CD4-positive, alpha-beta T cell treated with Interleukin-21 for 1 hour (primary cell): ENCODE measurements at regions not wholly inside any gene's neighbourhood (a gene's known extent, or its start where the extent isn't known, plus 50 kb on each side); places are given as distances from the start of the nearest gene placed in this dataset.
"Not testable (repeated sequence)": the region's sequence is repeated elsewhere in the genome, so short reads cannot be mapped to it uniquely, and the experiment has no call there.

ENCODE experiments used
- DNase-seq: peaks from one replicate; pipeline ENCODE4 v3.0.0-alpha.2; 2020

DNA sequence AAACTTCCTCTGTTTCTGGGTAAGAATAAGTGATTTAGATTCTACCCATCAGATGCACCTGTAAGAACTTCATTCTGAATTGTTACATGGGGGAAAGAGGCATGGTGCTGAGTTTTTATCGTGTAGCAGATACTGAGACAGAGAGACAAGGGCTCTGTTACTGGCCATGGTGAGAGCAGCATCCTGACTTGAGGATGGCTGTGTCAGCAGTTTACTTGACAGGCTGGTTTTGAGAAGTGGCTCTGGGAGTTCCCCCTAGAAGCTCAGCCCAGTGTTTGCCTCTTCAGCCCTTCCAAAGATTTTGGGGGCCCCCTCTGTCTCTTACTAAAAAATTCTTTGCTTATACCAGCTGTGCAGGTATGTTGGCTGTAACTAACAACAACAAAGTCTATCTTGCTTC lies 510.5 kb downstream of the LRRC70 start:
- no peak for DNase-seq

DNA sequence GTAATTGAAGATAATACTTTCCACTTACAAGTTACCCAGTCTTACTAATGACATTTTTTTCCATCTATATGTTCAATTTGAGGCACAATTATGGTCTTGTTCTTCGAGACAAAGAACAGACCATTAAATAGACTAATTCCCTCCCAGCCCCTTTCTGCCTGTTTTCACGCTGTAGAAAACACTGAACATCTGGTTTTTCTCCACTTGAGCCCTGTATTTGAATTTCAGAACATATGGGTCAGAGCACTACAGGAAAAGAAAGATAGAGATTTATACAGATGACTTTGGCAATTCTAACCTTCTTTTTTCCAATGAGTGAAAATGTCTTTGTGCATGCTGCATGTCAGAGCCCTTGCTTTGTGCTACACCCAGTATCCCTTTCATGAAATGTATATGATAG lies 506.9 kb downstream of the LRRC70 start:
- no peak for DNase-seq

DNA sequence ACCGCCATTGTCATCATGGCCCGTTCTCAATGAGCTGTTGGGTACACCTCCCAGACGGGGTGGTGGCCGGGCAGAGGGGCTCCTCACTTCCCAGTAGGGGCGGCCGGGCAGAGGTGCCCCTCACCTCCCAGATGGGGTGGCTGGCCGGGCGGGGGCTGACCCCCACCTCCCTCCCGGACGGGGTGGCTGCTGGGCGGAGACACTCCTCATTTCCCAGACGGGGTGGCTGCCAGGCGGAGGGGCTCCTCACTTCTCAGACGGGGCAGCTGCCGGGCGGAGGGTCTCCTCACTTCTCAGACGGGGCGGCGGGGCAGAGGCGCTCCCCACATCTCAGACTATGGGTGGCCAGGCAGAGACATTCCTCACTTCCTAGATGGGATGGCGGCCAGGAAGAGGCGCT lies 505.1 kb downstream of the LRRC70 start:
- DNase-seq: not testable (repeated sequence)

DNA sequence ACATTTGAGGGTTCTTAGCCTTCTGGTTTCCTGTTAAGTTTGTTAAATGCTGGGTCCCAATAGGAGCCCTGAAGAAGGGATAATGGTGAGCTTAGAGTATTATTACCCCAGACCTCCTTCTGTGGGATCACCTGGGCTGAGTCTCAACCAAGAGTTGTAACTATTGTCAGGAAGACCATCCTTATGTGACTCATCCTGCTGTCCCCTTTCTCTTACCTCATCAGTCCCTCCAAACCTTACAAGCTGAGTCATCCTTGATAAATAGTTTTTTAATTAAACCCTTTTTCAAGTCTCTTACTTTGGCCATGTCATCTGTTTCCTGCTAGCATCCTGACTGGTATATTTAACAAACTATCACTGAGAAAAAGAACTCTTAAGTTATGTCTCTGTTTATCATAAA lies 502.8 kb downstream of the LRRC70 start:
- no peak for DNase-seq

DNA sequence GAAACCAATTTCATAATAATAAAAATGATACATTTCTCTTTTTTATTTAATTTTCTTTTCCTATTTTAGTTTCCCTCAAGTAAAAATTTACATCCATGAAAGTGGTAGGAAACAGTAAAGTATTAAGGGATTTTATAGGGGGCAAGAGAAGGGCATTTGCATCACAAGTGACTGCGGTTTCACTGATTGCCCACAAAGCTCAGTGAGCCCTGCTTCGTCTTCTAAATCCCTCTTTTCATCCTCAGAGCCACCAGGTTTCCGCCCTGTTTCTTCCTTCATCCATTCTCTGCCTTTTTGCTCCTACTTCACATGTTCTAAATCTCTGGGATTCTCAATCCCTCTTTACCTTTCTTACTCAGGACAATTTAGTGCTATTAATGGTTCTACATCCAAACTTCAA lies 491.4 kb downstream of the LRRC70 start:
- no peak for DNase-seq

DNA sequence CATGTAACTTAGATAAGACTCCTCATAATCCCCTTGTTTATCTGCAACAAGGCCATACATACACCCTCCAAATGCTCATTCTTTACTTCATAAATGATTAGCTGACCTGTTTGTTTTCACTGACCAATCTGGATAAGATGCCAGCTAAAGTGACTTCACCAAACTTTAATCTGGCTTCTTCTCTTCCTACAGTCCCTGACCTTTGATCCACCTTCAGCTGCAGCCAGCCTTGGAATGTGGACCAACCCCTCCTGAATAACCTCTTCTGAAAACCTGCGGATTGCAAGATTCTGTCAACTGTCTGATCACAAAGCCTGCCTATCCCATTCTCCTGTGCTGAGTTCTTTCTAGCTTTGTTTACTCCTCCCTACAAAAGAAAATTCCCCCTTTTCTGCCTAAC lies 476.8 kb downstream of the LRRC70 start:
- no peak for DNase-seq

DNA sequence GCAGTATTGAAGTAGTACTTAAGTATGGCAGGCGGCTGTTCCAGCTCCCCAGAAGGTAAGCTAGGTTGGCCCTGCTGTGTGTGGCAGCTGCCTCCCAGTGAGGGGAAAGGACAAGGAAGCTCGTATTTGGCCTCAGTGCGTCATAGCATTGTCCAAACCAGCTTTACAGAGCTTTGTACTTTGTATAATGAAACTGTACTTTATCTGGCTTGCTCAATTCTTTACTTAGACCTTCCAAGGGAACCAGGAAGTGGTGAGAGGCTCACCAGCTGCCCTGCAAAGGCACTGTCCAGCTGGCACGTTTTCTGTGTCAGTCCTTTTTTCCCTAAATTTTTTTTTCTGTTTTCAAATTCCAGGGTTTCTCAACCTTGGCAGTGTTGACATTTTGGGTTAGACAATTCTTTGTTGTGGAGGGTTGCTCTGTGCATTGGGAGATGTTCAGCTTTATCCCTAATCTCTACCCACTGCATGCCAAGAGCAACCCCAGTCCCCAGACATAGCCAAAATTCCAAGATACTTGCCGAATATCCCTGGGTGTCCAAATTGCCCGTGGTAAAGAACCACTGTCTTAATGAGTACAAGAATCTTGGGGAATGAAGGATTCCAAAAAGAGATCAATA lies 474.5 kb downstream of the LRRC70 start:
- no peak for DNase-seq

DNA sequence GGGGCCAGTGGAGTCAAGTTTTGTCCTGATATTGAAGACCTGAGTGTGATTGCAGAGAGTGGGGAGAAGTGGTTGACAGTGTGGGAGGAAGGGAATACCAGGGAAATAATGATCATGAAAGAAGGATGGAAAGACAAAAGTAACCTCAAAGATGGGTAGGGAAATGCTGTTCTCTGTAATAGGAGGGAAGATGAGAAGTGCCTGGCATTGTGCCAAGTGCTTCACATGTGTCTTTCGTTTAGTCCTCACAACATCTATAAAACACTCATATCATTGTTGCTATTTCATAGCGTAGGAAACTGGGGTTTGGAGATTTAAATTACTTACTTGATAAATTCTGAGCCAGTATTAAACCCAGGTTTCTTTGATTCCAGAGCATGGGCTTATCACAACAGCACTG lies 472.3 kb downstream of the LRRC70 start:
- DNase-seq: no peak

DNA sequence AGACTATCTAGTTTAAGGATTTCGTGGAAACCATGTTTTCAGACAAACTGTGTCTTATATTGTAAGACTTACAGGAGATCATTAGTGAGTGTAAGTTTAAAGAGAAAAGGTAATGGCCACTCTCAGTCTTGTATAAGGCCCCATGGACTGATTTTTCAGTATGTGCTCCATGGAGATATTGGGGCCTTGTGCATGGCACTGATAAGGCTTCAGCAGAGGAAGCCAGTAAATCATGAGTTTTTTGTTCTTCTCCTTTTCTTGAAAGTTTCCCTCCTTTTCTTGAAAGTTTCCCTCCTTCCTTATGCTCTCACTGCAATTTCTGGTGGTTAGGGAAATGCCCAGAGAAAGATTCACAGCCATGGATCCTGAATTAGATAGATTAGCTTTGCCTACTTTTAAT lies 471.3 kb downstream of the LRRC70 start:
- DNase-seq: no peak

DNA sequence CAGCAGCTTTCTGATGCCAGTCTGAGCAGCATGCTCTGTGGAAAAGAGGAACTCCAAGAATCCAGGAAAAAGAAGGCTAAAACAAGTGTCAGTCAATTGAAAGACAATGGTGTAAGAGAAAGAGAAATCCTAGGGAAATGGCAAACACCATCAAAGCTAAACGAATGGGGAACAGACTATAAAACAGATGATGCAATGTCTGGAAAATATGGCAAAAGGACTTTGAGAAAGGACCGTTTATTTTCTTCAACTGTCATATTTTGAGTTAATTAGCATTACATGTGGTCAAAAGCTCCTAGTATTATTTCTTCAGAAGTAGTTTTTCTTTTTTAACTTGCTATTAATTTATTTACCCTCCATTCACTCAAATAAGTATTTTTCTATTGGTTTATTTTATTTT lies 465.2 kb downstream of the LRRC70 start:
- DNase-seq: no peak

DNA sequence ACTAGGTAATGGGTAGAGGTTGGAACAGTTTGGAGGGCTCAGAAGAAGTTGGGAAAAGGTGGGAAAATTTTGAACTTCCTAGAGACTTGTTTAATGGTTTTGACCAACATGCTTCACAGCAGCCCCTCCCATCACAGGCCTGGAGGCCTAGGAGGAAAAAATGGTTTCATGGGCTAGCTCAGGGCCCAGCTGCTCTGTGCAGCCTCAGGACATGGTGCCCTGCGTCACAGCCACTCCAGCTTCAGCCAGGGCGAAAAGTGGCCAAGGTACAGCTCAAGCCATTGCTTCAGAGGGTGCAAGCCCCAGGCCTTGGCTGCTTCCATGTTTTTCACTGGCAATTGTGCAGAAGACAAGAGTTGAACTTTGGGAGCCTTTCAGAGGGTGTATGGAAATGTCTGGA lies 453.7 kb downstream of the LRRC70 start:
- DNase-seq: no peak

DNA sequence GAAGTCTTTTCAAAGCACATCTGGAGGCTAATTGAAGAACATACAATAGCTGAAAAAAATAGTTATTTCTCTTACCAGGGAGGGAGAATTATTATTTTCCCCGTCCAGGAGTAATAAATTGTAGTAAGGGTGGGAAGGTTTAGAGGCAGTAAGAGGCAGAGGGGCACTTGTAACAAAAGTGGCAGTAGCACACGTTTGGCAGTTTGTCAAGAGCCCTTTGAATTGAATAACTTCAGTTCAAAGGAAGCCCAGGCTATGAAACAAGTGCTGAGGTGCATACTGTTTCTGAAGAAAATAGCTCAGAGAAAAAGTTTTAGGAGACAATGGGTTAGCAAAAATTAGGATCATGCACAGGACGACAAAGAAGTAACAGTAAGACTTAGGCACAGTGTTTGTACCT lies 451.3 kb downstream of the LRRC70 start:
- DNase-seq: no peak

DNA sequence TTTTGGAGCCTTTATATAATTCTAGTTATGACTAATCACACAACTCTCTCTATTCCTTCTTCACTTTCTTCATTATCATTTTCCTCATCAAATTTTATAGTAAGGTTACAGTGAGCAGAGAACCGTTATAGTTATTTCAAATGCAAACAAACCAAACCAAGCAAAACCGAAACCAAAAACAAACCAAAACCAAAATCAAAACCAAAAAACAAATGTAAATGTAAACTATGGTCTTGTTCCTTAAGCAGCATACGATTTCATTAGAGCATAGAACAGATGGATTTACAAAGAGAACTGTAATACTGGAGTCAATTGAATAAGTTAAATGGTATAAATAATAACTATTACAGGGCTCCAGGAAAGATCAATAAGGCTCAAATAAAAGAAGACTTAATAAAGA lies 447.1 kb downstream of the LRRC70 start:
- no peak for DNase-seq

DNA sequence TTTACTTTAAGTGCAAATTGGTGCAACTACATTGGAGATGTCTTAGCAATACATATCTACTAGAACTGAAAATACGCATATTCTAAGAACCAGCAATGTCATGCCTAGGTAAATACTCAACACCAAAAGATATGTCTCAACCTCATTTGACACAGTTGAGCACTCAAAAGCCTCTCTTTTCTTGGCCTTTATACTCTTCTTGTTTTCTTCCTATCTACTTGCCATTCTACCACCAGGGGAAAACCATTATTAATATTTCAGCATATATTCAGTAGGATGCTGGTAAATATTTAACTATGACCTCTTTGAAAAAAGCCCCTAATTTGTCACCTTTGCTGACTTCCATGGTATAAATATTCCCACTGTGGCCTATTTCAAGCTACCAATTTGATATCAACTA lies 443.8 kb downstream of the LRRC70 start:
- DNase-seq: no peak

DNA sequence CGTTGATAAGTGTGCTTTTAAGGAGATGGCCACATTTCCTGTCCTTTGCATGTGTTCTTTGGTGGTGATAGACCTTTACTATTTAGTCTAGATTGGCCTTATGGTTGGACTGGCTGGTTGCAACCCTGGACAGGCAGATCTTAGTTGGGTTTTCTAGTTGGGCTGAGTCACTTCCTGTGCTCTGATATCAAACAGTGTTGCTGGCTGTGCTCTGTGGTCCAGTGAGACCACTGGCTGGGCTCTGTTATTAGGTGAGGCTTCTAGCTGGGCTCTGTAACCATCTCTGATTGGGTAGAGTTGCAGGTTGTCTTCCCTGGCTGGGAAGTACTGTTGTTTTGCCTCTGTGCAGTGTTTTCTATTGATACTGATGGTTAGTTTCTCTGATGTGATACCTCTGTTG lies 432.5 kb downstream of the LRRC70 start:
- no peak for DNase-seq

DNA sequence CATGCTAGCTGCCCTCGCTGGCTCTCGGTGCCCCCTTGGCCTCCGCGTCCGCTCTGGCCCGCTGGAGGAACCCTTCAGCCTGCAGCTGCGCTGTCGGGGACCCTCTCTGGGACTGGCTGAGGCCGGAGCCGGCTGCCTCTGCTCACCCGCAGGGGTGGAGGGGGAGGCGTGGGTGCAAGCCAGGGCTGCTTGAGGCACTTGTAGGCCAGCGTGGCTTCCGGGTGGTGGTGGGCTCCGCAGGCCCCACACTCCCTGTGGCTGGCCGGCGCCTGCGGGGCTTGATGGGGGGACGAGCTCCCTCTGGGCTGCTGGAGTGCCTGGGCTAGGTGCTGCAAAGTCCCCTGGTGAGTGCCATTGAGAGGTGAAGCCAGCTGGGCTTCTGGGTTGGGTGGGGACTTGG lies 429.6 kb downstream of the LRRC70 start:
- DNase-seq: no peak

DNA sequence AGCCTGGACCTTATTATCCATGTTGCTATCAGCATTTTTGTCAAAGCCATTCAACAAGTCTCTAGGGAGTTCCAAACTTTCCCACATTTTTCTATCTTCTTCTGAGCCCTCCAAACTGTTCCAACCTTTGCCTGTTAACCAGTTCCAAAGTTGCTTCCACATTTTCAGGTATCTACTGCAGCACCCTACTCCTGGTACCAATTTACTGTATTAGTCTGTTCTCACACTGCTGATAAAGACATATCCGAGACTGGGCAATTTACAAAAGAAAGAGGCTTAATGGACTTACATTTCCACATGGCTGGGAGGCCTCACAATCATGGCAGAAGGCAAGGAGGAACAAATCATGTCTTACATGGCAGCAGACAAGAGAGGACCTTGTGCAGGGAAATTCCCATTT lies 416.2 kb downstream of the LRRC70 start:
- DNase-seq: not testable (repeated sequence)

DNA sequence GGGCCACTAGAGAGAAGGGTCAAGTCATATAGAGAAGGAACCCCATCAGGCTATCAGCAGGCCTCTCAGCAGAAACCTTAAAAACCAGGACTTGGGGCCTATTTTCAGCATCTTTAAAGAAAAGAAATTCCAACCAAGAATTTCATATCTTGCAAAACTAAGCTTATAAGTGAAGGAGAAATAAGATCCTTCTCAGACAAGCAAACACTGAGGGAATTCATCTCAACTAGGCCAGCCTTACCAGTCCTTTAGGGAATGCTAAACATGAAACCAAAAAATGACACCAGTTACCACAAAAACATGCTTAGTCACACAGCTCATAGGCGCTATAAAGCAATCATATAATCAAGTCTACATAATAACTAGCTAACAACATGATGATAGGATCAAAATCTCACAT lies 407.1 kb downstream of the LRRC70 start:
- DNase-seq: no peak

DNA sequence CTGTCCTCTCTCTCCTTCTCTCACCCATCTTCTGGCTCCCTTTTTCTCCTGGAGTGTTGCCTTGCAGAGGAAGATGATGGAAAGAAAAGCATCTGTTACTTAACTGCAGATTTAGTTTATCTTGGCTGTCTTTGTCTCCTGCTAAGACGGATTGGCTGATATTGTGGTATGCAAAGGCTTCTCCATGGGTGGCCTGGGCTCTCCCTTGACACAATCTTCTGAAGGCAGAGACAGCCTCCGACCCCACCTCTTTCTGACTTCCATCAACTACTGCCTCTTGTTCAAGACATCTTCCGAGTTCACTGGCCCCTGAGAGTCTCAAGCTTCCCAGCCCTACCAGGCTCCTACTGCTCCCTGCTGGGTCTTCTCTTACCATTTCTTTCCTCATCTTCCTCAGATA lies 403.7 kb downstream of the LRRC70 start:
- no peak for DNase-seq

DNA sequence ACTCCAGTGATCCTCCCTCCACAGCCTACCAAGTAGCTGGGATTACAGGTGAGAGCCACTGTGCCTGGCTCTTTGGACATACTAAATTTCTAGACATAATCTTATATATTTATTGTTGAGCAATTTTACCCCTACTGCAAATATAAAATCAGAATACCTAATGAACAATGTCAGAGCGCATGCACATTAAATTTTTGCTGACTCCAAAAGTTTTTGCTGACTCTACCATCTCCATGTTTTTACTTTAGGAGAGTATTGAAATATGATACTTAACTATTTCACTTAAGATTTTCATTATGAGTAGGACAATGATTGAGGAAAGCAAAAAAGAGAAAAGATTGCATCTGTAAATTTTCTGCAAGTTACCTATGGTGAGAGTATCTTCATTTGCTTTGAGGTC lies 402.3 kb downstream of the LRRC70 start:
- DNase-seq: no peak

DNA sequence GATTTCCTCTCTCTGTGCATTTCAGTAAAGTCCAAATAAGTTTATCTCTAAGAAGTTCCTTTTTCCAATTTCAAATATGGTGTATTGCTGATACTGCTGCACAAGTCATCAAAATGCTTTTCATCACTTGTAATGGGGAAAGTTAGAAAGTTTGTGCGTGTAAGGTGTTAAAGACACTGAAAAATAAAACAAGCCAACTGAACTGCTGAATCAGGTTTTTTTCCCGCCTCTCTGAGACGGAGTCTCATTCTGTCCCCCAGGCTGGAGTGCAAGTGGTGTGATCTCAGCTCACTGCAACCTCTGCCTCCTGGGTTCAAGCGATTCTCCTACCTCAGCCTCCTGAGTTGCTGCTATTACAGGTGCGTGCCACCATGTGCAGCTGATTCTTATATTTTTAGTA lies 400.9 kb downstream of the LRRC70 start:
- no peak for DNase-seq

DNA sequence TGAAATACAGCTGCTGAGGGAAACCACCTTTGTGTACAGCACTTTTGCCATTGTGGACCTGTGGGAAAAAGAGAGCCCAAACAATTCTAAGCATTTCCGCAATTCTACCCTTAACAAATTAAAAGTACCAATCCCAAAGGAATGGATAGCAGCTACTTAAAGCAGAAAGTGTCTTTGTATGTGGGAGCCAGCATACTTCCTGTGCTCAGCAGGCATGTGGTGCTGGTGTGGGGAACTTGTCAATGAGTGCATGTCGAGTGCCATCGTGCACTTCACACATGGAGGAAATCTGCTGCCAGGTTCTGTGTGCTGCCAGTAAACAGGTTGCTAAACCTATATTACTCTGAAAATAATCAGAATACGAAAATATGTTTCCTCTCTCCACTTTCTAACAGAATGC lies 399.0 kb downstream of the LRRC70 start:
- no peak for DNase-seq

DNA sequence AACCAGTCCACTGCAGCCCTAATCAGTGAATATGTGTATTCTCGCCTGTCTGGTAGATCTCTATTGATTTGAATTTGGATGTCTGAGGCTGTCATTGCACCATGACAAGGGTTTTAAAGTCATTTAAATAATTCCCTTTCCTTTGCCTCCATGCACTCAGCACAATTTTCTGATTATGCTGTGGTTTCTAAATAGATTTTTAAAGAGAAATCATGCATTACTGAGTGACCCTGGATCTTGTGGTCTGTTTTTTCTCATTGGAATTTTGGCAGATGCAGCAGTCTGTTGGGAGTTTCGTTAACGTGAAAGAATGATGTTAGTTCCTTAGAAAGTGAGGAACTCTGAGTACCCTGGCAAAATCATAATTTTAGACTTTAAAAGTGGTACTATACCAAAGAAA lies 396.0 kb downstream of the LRRC70 start:
- DNase-seq: no peak

DNA sequence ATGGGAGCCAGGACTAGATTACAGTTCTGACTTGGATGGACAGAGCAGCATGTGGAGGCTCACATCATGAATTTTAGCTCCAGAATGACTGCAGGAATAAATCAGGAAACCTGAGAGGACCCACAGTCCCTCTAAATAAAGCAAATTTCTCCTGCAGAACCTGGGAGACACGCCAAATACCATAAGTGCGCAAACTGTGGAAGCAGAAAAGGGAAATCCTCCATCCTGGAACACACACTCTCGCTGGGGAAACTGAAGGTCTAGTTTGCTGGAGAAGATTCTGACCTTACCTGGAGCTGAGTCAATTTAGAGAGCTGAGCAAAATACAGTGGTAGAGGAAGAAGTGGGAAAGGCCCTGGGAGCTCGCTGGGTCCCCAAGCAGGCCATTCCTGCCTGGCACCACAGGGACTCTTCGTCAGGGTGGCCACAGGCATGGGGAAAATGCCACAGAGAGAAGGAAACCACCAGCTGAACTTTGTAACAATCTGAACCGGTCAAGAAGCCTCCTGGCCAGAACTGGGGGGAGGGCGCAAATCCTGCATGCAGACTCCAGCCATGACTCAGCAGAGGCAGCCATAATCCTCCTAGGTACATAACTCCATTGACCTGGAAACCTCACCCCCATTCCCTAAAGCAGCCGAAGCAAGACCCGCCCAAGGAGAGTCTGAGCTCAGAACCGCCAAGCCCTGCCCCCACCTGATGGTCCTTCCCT lies 390.9 kb downstream of the LRRC70 start:
- no peak for DNase-seq

DNA sequence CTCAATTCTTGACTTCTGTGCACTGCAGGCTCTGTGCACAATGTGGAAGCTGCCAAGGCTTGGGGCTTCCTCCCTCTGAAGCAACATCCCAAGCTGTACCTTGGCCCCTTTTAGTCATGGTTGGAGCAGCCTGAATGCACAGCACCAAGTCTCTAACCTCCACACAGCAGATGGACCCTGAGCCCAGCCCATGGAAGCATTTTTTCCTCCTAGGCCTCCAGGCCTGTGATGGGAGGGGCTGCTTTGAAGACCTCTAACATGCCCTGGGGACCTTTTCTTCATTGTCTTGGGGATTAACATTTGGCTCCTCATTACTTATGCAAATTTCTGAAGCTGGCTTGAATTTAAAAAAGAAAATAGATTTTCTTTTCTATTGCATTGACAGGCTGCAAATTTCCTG lies 385.8 kb downstream of the LRRC70 start:
- no peak for DNase-seq
